ENCODE measurements at regions not wholly inside any gene's neighbourhood (a gene's known extent, or its start where the extent isn't known, plus 50 kb on each side); places are given as distances from the start of the nearest gene placed in this dataset.
A peak's percentile ranks its signal among the peaks of the same experiment; 100 is the strongest.

GRCh38 chr2:18900691-18901141 lies 311.3 kb upstream of the NT5C1B start:
- no peak for DNase-seq (ENCODE audit: low read depth in 2 of 2)

- DNase-seq (ENCODE audit: low read depth in 2 of 2) = no peak
These were observed 310.4 kb upstream of the NT5C1B start for GRCh38 chr2:18899725-18900124.

GRCh38 chr2:18898271-18898670 lies 308.9 kb upstream of the NT5C1B start:
- no peak for DNase-seq (ENCODE audit: low read depth in 2 of 2)

- no peak for DNase-seq (ENCODE audit: low read depth in 2 of 2)
These were observed 306.9 kb upstream of the NT5C1B start for GRCh38 chr2:18896125-18896764.

- no peak for DNase-seq (ENCODE audit: low read depth in 2 of 2)
These were observed 302.4 kb upstream of the NT5C1B start for GRCh38 chr2:18891600-18892345.

- no peak for DNase-seq (ENCODE audit: low read depth in 2 of 2)
These were observed 300.4 kb upstream of the NT5C1B start for GRCh38 chr2:18889565-18890332.

- DNase-seq (ENCODE audit: low read depth in 2 of 2) = no peak
These were observed 296.1 kb upstream of the NT5C1B start for GRCh38 chr2:18885457-18885856.

- peak in 1 of 2 donors; percentile 24 for DNase-seq (ENCODE audit: low read depth in 2 of 2)
These were observed 294.5 kb upstream of the NT5C1B start for GRCh38 chr2:18883616-18884456.

- no peak for DNase-seq (ENCODE audit: low read depth in 2 of 2)
These were observed 282.1 kb upstream of the NT5C1B start for GRCh38 chr2:18871430-18871829.

GRCh38 chr2:18870307-18870706 lies 280.9 kb upstream of the NT5C1B start:
- no peak for DNase-seq (ENCODE audit: low read depth in 2 of 2)

- peak; percentile 55 to 56 for DNase-seq (ENCODE audit: low read depth in 2 of 2)
These were observed 272.6 kb upstream of the NT5C1B start for GRCh38 chr2:18861951-18862350.

- DNase-seq (ENCODE audit: low read depth in 2 of 2) = no peak
These were observed 270.8 kb upstream of the NT5C1B start for GRCh38 chr2:18860179-18860578.

- no peak for DNase-seq (ENCODE audit: low read depth in 2 of 2)
These were observed 267.4 kb upstream of the NT5C1B start for GRCh38 chr2:18856765-18857164.

- DNase-seq (ENCODE audit: low read depth in 2 of 2) = no peak
These were observed 265.7 kb upstream of the NT5C1B start for GRCh38 chr2:18855027-18855426.

- no peak for DNase-seq (ENCODE audit: low read depth in 2 of 2)
These were observed 260.6 kb upstream of the NT5C1B start for GRCh38 chr2:18849841-18850578.

- DNase-seq (ENCODE audit: low read depth in 2 of 2) = no peak
These were observed 259.3 kb upstream of the NT5C1B start for GRCh38 chr2:18848646-18849045.

- DNase-seq (ENCODE audit: low read depth in 2 of 2) = no peak
These were observed 256.6 kb upstream of the NT5C1B start for GRCh38 chr2:18845854-18846445.

GRCh38 chr2:18842836-18843235 lies 253.5 kb upstream of the NT5C1B start:
- DNase-seq (ENCODE audit: low read depth in 2 of 2) = no peak

- DNase-seq (ENCODE audit: low read depth in 2 of 2) = no peak
These were observed 252.1 kb upstream of the NT5C1B start for GRCh38 chr2:18841248-18842150.

Measured in dermis microvascular lymphatic vessel endothelial cell (primary cell).